ENCODE measurements at regions not wholly inside any gene's neighbourhood (a gene's known extent, or its start where the extent isn't known, plus 50 kb on each side); places are given as distances from the start of the nearest gene placed in this dataset.

- TF ChIP-seq CTCF (IDR thresholded peaks at IDR 0.05 in 8 of 11, conservative IDR thresholded peaks at IDR 0.05 in 3 of 11) (no peak), POLR2A (IDR thresholded peaks at IDR 0.05) (no peak)
Measured at GRCh38 chrX:10377427-10377826, 220.7 kb downstream of the CLCN4 start.

Measured in spleen (tissue), 7 donors.